HEK293T (cell line): ENCODE measurements at regions not wholly inside any gene's neighbourhood (a gene's known extent, or its start where the extent isn't known, plus 50 kb on each side); places are given as distances from the start of the nearest gene placed in this dataset.

Source experiments
- BHLHE40 ChIP-seq: fragments of 450-650 bp; IDR thresholded peaks from 2 replicates; pipeline ENCODE4 v1.6.1; 2016; ENCODE audit warnings: mild to moderate bottlenecking, moderate library complexity, borderline replicate concordance
- ELF4 ChIP-seq: fragments of 450-650 bp; IDR thresholded peaks from 2 replicates; pipeline ENCODE4 v1.6.1; 2017; ENCODE audit warnings: antibody characterized with exemption
- FOXA1 ChIP-seq: fragments of 450-650 bp; IDR thresholded peaks from 2 replicates; pipeline ENCODE4 v1.6.1; 2016; ENCODE audit warnings: mild to moderate bottlenecking
- FOXK2 ChIP-seq: fragments of 450-650 bp; IDR thresholded peaks from 2 replicates; pipeline ENCODE4 v1.6.1; 2016; ENCODE audit warnings: mild to moderate bottlenecking
- FOXM1 ChIP-seq: fragments of 450-650 bp; IDR thresholded peaks from 2 replicates; pipeline ENCODE4 v1.6.1; 2017; ENCODE audit warnings: mild to moderate bottlenecking, borderline replicate concordance
- SP1 ChIP-seq: fragments of 450-650 bp; IDR thresholded peaks from 2 replicates; pipeline ENCODE4 v1.6.1; 2017
- TARDBP ChIP-seq: fragments of 450-650 bp; IDR thresholded peaks from 2 replicates; pipeline ENCODE4 v1.6.1; 2016

- TF ChIP-seq BHLHE40 (no peak), FOXK2 (no peak), ELF4 (no peak), FOXM1 (no peak), FOXA1 (no peak), SP1 (no peak), TARDBP (no peak)
Observed at GRCh38 chr10:4519658-4520402, 306.2 kb upstream of the AKR1E2 start.
